ENCODE measurements at regions not wholly inside any gene's neighbourhood (a gene's known extent, or its start where the extent isn't known, plus 50 kb on each side); places are given as distances from the start of the nearest gene placed in this dataset.

- TF ChIP-seq TCF7L2 (IDR thresholded peaks at IDR 0.05; ENCODE audit: low read depth, low read length) (no peak), SIN3A (IDR thresholded peaks at IDR 0.05; ENCODE audit: borderline replicate concordance, insufficient read depth, low read depth, low read length) (no peak), POLR2AphosphoS5 (IDR thresholded peaks at IDR 0.05; ENCODE audit: low read depth, low read length) (no peak)
- TF ChIP-seq, protein P1, sequence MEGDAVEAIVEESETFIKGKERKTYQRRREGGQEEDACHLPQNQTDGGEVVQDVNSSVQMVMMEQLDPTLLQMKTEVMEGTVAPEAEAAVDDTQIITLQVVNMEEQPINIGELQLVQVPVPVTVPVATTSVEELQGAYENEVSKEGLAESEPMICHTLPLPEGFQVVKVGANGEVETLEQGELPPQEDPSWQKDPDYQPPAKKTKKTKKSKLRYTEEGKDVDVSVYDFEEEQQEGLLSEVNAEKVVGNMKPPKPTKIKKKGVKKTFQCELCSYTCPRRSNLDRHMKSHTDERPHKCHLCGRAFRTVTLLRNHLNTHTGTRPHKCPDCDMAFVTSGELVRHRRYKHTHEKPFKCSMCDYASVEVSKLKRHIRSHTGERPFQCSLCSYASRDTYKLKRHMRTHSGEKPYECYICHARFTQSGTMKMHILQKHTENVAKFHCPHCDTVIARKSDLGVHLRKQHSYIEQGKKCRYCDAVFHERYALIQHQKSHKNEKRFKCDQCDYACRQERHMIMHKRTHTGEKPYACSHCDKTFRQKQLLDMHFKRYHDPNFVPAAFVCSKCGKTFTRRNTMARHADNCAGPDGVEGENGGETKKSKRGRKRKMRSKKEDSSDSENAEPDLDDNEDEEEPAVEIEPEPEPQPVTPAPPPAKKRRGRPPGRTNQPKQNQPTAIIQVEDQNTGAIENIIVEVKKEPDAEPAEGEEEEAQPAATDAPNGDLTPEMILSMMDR (IDR thresholded peaks at IDR 0.05): no peak
Observed at GRCh38 chr2:150557020-150557600, 69.6 kb upstream of the RND3 start.
